ENCODE measurements at regions not wholly inside any gene's neighbourhood (a gene's known extent, or its start where the extent isn't known, plus 50 kb on each side); places are given as distances from the start of the nearest gene placed in this dataset.

DNA sequence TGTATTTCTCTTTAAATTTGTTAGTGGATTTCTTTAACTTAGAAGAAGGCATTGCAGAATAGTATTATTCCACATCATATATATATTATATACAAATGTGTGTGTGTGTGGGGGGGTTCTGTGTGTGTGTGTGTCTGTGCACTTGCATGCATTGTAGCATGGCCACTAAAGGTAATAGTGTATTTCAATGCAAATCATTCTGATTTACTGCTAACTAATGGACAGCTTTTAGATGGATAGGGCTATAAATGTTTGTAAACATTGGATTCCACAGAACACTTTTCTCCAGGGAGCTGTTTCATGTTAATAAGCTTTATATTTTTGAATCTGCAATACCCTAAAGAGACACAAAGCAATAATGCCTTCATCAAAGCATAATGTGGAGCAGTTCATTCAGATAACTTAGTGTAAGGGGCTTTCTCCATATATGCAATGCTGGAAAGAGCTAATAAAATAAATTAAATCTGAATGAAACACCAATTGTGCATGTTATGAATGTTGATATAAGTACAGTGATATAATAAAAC is 496.7 kb upstream of the CDH9 start (continued):
- TF ChIP-seq RXRA (IDR thresholded peaks at IDR 0.05; ENCODE audit: insufficient read depth, low read depth, low read length) (no peak), KDM1A (IDR thresholded peaks at IDR 0.05; ENCODE audit: borderline replicate concordance, low read length) (no peak), SIRT6 (IDR thresholded peaks at IDR 0.05; ENCODE audit: low read length) (no peak)

Data from H1 (cell line).